ENCODE measurements at regions not wholly inside any gene's neighbourhood (a gene's known extent, or its start where the extent isn't known, plus 50 kb on each side); places are given as distances from the start of the nearest gene placed in this dataset.

DNA sequence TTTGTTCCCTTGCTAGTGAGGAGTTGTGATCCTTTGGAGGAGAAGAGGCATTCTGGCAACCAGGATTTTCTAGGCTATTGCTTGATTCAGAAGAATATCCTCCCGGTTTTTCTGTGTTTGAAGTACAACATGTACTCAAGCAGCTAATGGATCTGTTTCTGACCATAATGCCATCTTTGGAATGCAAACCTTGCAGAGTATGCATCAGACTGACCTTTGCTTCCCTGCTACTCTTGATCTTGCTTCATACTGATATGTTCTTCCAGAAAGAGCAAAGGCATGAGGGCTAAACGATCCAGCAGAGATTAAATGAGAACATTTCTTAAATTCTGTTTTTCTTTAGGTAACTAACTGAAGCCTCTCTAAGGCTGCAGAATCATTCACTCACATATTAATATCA is 265.4 kb upstream of the SLC7A11 start:
- TF ChIP-seq, protein P1, sequence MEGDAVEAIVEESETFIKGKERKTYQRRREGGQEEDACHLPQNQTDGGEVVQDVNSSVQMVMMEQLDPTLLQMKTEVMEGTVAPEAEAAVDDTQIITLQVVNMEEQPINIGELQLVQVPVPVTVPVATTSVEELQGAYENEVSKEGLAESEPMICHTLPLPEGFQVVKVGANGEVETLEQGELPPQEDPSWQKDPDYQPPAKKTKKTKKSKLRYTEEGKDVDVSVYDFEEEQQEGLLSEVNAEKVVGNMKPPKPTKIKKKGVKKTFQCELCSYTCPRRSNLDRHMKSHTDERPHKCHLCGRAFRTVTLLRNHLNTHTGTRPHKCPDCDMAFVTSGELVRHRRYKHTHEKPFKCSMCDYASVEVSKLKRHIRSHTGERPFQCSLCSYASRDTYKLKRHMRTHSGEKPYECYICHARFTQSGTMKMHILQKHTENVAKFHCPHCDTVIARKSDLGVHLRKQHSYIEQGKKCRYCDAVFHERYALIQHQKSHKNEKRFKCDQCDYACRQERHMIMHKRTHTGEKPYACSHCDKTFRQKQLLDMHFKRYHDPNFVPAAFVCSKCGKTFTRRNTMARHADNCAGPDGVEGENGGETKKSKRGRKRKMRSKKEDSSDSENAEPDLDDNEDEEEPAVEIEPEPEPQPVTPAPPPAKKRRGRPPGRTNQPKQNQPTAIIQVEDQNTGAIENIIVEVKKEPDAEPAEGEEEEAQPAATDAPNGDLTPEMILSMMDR (IDR thresholded peaks at IDR 0.05; ENCODE audit: insufficient read depth, missing control alignments): no peak
- FAIRE-seq (no peak), DNase-seq (ENCODE audit: insufficient read length, low spot score) (no peak)

DNA sequence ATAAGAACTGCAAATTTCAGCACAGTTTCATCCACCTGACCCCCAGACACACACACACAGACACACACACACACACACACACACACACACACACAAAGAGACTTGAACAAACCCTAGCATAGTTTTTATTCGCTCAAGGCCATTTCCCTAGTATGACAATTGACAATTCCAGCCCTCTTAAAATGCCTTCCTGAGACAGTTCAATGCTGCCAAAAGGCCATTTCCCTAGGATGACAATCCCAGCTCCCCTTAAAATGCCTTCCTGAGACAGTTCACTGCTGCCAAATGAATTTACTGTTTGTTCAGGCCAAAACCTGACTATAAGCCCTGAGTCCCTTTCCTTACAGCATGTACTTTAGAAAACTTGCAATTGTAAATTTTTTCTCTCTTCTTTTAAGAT is 259.5 kb upstream of the SLC7A11 start:
- DNase-seq (ENCODE audit: insufficient read length, low spot score) (no peak), FAIRE-seq (no peak)
- TF ChIP-seq, protein P1 (IDR thresholded peaks at IDR 0.05; ENCODE audit: insufficient read depth, missing control alignments): no peak

DNA sequence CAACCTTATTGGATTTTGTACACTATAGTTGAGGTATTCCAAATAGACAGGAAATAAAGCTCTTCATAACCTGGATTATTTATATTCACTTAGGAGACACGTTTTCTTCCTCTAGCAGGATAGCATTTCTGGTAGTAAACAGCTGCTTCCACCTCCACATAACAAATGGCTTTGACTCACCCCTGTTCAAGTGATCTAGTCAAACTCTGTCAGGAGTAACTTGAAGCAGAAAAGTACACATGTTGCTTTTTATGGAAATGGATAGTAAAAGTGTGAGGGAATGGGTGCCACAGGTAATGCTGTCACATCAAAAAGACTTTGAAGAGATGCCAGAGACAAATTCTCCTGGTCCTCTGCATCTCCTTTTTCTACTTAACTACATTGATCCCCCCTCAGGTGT is 258.7 kb upstream of the SLC7A11 start:
- TF ChIP-seq, protein P1 (IDR thresholded peaks at IDR 0.05; ENCODE audit: insufficient read depth, missing control alignments): no peak
- DNase-seq (ENCODE audit: insufficient read length, low spot score) (no peak), FAIRE-seq (no peak)

DNA sequence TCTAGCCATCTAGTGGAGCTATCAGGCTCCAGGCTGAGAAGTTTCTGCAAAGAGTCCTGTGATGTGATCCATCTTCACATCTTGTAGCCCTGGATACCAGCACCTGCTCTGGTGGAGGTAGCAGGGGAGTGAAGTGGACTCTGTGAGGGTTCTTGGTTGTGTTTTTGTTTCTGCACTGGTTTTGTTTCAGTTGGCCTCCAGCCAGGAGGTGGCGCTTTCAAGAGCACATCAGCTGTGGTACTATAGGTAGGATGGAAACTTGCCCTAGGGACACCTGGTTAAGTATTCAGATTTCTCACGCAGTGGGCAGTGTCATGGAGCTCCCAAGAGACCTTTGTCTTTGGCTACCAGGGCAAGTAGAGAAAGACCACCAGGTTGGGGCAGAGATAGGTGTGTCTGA is 257.5 kb upstream of the SLC7A11 start:
- DNase-seq (ENCODE audit: insufficient read length, low spot score) (no peak), FAIRE-seq (no peak)

DNA sequence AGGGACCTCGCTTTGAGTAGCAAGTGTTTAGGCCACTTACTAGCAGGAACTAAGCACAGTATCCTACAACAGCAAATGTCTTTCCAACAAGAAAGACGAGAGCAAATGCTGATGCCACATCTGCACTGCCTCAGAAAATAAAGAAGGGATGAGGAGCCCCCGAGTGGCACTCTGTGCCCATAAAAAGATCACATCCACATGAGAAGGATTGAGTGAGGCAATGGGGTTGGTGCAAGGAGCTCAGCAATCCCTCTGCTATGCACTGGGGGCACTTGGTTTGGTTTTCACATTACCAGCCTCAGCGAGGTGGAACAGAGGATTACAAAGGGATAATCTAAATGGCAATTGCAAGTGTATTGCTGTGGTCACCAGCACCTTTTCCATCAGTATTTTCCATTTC is 252.8 kb upstream of the SLC7A11 start:
- no peak for DNase-seq (ENCODE audit: insufficient read length, low spot score)

More for the DNA sequence above, 257.5 kb upstream of the SLC7A11 start:
- TF ChIP-seq, protein P1 (IDR thresholded peaks at IDR 0.05; ENCODE audit: insufficient read depth, missing control alignments): no peak

DNA sequence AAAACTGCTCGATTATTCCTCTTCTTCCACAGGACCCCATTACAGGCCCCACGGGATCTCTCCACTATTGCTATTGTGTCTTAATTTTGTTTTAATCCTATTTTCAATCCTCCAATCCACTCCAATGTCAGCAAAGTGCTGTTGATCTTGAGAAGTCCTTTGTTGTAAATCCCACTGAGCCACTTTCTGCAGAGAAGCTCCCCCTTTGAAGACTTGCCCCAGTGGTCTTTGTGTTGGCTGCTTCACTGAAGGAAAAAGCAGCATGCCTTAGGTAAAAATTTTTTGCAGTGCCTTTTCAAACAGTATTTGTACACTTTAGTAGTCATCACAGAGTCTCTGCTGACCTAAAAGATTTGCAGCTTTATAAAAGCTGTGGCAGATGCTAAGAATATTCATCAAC is 252.0 kb upstream of the SLC7A11 start:
- TF ChIP-seq, protein P1 (IDR thresholded peaks at IDR 0.05; ENCODE audit: insufficient read depth, missing control alignments): no peak
- FAIRE-seq (no peak), DNase-seq (ENCODE audit: insufficient read length, low spot score) (no peak)

More for the DNA sequence above, 252.8 kb upstream of the SLC7A11 start:
- no peak for FAIRE-seq
- TF ChIP-seq, protein P1 (IDR thresholded peaks at IDR 0.05; ENCODE audit: insufficient read depth, missing control alignments): peak; percentile 21

DNA sequence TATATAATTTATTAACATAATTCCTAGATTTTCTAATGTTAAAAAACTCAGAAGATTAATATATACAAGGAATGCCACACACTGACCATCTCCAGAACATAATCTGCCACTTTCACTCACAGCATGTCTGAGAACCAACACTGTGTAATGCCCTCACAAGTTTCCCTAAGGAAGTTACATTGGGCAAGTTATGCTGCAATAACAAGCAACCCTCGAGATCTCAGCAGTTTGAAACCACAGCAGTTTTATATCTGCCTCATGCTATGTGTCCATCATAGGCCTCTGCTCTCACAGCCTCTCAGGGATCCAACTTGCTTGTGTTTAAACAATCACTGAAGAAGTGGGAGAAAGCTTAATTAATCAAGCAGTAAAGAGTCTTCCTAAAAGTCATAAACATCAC is 250.0 kb upstream of the SLC7A11 start:
- FAIRE-seq (no peak), DNase-seq (ENCODE audit: insufficient read length, low spot score) (no peak)
- TF ChIP-seq, protein P1 (IDR thresholded peaks at IDR 0.05; ENCODE audit: insufficient read depth, missing control alignments): no peak
